Osteoblast (primary cell): ENCODE measurements at regions not wholly inside any gene's neighbourhood (a gene's known extent, or its start where the extent isn't known, plus 50 kb on each side); places are given as distances from the start of the nearest gene placed in this dataset.

Source experiments
- DNase-seq: peaks from one replicate; pipeline ENCODE4 v3.0.0; 2011; ENCODE audit warnings: low spot score, mixed read lengths; ENCODE audit not compliant: insufficient read length; ENCODE audit errors: missing footprints
- H2AFZ ChIP-seq: 2 replicates; pipeline ENCODE4 v1.6.0; 2011; ENCODE audit warnings: mild to moderate bottlenecking, low read length
- H3K27ac ChIP-seq: 2 replicates; pipeline ENCODE4 v1.5.1; 2011; ENCODE audit warnings: mild to moderate bottlenecking, low read depth, low read length, moderate library complexity
- H3K27me3 ChIP-seq: 2 replicates; pipeline ENCODE4 v1.6.0; 2012; ENCODE audit warnings: mild to moderate bottlenecking, control low read depth, inconsistent platforms, low read length, moderate library complexity; ENCODE audit not compliant: insufficient read depth
- H3K36me3 ChIP-seq: 2 replicates; pipeline ENCODE4 v1.5.1; 2011; ENCODE audit warnings: mild to moderate bottlenecking, low read length, control low read depth, moderate library complexity; ENCODE audit not compliant: insufficient read depth
- H3K4me1 ChIP-seq: 2 replicates; pipeline ENCODE4 v1.5.1; 2011; ENCODE audit warnings: mild to moderate bottlenecking, low read length, control low read depth, moderate library complexity; ENCODE audit not compliant: insufficient read depth
- H3K4me2 ChIP-seq: 2 replicates; pipeline ENCODE4 v1.6.0; 2011; ENCODE audit warnings: mild to moderate bottlenecking, low read length; ENCODE audit not compliant: insufficient read depth
- H3K4me3 ChIP-seq: fragments of 200-600 bp; sonication (generic); 3 replicates; pipeline ENCODE4 v1.5.1; 2012; ENCODE audit warnings: mild to moderate bottlenecking, low read length, inconsistent platforms; ENCODE audit not compliant: insufficient read depth
- H3K79me2 ChIP-seq: 2 replicates; pipeline ENCODE4 v1.6.0; 2012; ENCODE audit warnings: mild to moderate bottlenecking, low read length, control low read depth, inconsistent platforms; ENCODE audit not compliant: insufficient read depth
- H3K9me3 ChIP-seq: 2 replicates; pipeline ENCODE4 v1.5.1; 2011; ENCODE audit warnings: low read depth, low read length, control low read depth
- H4K20me1 ChIP-seq: 2 replicates; pipeline ENCODE4 v1.6.0; 2012; ENCODE audit warnings: mild to moderate bottlenecking, low read length, control low read depth; ENCODE audit not compliant: insufficient read depth
- CTCF ChIP-seq: IDR thresholded peaks from 2 replicates; pipeline ENCODE4 v1.5.1; 2011; ENCODE audit warnings: mild to moderate bottlenecking, low read depth, low read length, moderate library complexity; ENCODE audit errors: extremely low read depth

- Histone ChIP-seq H3K27me3 (no peaks in the 10 kb centered on the region), H3K79me2 (no peaks in the 10 kb centered on the region), H2AFZ (no peak overlapping the region), H3K9me3 (no peaks in the 10 kb centered on the region), H3K27ac (no peak overlapping the region), H3K4me3 (no peak overlapping the region), H3K4me1 (no peaks in the 10 kb centered on the region), H4K20me1 (no peaks in the 10 kb centered on the region), H3K4me2 (no peak overlapping the region), H3K36me3 (no peaks in the 10 kb centered on the region)
- no peak for TF ChIP-seq CTCF
- DNase-seq = no peak
Observed at GRCh38 chr1:108077991-108078390, 113.0 kb upstream of the VAV3 start.

GRCh38 chr1:108075055-108075454 is 110.1 kb upstream of the VAV3 start:
- no peaks in the 10 kb centered on the region for H3K27me3 ChIP-seq
- H4K20me1 ChIP-seq = no peaks in the 10 kb centered on the region
- H3K27ac ChIP-seq = no peak overlapping the region

GRCh38 chr1:108072776-108073175 is 107.8 kb upstream of the VAV3 start:
- H3K4me3 ChIP-seq = no peak overlapping the region
- no peak for DNase-seq
- H3K27ac ChIP-seq = no peak overlapping the region
- H3K4me2 ChIP-seq = no peak overlapping the region
- H3K27me3 ChIP-seq = no peaks in the 10 kb centered on the region
- no peaks in the 10 kb centered on the region for H3K9me3 ChIP-seq
- no peaks in the 10 kb centered on the region for H4K20me1 ChIP-seq
- no peak for TF ChIP-seq CTCF
- H2AFZ ChIP-seq = no peak overlapping the region
- H3K4me1 ChIP-seq = no peaks in the 10 kb centered on the region
- no peaks in the 10 kb centered on the region for H3K36me3 ChIP-seq
- H3K79me2 ChIP-seq = no peaks in the 10 kb centered on the region

More at GRCh38 chr1:108075055-108075454, 110.1 kb upstream of the VAV3 start:
- Histone ChIP-seq H3K9me3 (no peaks in the 10 kb centered on the region), H3K36me3 (no peaks in the 10 kb centered on the region), H3K4me3 (no peak overlapping the region), H3K79me2 (no peaks in the 10 kb centered on the region), H2AFZ (no peak overlapping the region), H3K4me1 (no peaks in the 10 kb centered on the region), H3K4me2 (no peak overlapping the region)
- TF ChIP-seq CTCF = no peak
- no peak for DNase-seq

GRCh38 chr1:108072212-108072611 is 107.2 kb upstream of the VAV3 start:
- Histone ChIP-seq H2AFZ (no peak overlapping the region), H3K9me3 (no peaks in the 10 kb centered on the region), H3K27ac (no peak overlapping the region), H3K27me3 (no peaks in the 10 kb centered on the region), H3K4me3 (no peak overlapping the region), H3K4me2 (no peak overlapping the region), H3K4me1 (no peaks in the 10 kb centered on the region), H3K79me2 (no peaks in the 10 kb centered on the region), H4K20me1 (no peaks in the 10 kb centered on the region), H3K36me3 (no peaks in the 10 kb centered on the region)
- no peak for TF ChIP-seq CTCF
- no peak for DNase-seq
